ENCODE measurements at regions not wholly inside any gene's neighbourhood (a gene's known extent, or its start where the extent isn't known, plus 50 kb on each side); places are given as distances from the start of the nearest gene placed in this dataset.

DNA sequence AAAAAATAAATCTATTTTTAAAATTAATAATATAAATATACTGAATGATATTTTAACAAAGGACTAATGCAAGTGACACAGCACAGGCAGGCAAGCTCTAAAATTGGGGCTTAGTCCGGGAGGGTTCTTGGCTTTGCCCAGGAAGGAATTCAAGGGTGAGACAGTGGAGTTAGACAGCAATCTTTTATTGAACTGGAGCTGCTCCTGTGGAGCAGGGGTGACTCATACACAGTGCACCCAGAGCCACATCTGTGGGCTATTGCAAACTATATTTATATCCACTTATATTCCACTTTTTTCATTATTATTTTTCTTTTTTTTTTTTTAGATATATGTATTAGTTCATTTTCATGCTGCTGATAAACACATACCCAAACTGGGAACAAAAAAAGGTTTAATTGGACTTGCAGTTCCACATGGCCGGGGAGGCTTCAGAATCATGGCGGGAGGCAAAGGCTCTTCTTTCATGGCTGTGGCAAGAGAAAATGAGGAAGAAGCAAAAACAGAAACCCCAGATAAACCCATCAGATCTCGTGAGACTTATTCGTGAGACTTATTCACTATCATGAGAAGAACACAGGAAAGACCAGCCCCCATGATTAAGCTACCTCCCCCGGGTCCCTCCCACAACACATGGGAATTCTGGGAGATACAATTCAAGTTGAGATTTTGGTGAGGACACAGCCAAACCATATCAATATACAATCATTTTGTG, 437.1 kb downstream of the BCL11A start:
- TF ChIP-seq SIN3A (conservative IDR thresholded peaks at IDR 0.05 in 1 of 2, IDR thresholded peaks at IDR 0.05 in 1 of 2; ENCODE audit: low read depth in 1 of 2, low read length in 2 of 2) (no peak), RAD21 (IDR thresholded peaks at IDR 0.05 in 1 of 2, conservative IDR thresholded peaks at IDR 0.05 in 1 of 2; ENCODE audit: low read depth in 2 of 2, low read length in 2 of 2) (no peak), SIRT6 (IDR thresholded peaks at IDR 0.05; ENCODE audit: low read length) (no peak), CEBPB (IDR thresholded peaks at IDR 0.05; ENCODE audit: low read depth, low read length) (no peak), TEAD4 (IDR thresholded peaks at IDR 0.05; ENCODE audit: low read depth, low read length) (no peak), YY1 (IDR thresholded peaks at IDR 0.05; ENCODE audit: low read depth, low read length) (no peak), POLR2A (IDR thresholded peaks at IDR 0.05; ENCODE audit: control extremely low read depth in 1 of 2, low read depth in 2 of 2, low read length in 2 of 2) (no peak), SUZ12 (IDR thresholded peaks at IDR 0.05; ENCODE audit: low read length) (no peak), JUND (IDR thresholded peaks at IDR 0.05; ENCODE audit: low read length) (no peak)
- TF ChIP-seq, protein P1, sequence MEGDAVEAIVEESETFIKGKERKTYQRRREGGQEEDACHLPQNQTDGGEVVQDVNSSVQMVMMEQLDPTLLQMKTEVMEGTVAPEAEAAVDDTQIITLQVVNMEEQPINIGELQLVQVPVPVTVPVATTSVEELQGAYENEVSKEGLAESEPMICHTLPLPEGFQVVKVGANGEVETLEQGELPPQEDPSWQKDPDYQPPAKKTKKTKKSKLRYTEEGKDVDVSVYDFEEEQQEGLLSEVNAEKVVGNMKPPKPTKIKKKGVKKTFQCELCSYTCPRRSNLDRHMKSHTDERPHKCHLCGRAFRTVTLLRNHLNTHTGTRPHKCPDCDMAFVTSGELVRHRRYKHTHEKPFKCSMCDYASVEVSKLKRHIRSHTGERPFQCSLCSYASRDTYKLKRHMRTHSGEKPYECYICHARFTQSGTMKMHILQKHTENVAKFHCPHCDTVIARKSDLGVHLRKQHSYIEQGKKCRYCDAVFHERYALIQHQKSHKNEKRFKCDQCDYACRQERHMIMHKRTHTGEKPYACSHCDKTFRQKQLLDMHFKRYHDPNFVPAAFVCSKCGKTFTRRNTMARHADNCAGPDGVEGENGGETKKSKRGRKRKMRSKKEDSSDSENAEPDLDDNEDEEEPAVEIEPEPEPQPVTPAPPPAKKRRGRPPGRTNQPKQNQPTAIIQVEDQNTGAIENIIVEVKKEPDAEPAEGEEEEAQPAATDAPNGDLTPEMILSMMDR (IDR thresholded peaks at IDR 0.05; ENCODE audit: control extremely low read depth in 1 of 3, insufficient read depth in 1 of 3, low read depth in 1 of 3, low read length in 3 of 3) = no peak
- TF ChIP-seq, protein P2, sequence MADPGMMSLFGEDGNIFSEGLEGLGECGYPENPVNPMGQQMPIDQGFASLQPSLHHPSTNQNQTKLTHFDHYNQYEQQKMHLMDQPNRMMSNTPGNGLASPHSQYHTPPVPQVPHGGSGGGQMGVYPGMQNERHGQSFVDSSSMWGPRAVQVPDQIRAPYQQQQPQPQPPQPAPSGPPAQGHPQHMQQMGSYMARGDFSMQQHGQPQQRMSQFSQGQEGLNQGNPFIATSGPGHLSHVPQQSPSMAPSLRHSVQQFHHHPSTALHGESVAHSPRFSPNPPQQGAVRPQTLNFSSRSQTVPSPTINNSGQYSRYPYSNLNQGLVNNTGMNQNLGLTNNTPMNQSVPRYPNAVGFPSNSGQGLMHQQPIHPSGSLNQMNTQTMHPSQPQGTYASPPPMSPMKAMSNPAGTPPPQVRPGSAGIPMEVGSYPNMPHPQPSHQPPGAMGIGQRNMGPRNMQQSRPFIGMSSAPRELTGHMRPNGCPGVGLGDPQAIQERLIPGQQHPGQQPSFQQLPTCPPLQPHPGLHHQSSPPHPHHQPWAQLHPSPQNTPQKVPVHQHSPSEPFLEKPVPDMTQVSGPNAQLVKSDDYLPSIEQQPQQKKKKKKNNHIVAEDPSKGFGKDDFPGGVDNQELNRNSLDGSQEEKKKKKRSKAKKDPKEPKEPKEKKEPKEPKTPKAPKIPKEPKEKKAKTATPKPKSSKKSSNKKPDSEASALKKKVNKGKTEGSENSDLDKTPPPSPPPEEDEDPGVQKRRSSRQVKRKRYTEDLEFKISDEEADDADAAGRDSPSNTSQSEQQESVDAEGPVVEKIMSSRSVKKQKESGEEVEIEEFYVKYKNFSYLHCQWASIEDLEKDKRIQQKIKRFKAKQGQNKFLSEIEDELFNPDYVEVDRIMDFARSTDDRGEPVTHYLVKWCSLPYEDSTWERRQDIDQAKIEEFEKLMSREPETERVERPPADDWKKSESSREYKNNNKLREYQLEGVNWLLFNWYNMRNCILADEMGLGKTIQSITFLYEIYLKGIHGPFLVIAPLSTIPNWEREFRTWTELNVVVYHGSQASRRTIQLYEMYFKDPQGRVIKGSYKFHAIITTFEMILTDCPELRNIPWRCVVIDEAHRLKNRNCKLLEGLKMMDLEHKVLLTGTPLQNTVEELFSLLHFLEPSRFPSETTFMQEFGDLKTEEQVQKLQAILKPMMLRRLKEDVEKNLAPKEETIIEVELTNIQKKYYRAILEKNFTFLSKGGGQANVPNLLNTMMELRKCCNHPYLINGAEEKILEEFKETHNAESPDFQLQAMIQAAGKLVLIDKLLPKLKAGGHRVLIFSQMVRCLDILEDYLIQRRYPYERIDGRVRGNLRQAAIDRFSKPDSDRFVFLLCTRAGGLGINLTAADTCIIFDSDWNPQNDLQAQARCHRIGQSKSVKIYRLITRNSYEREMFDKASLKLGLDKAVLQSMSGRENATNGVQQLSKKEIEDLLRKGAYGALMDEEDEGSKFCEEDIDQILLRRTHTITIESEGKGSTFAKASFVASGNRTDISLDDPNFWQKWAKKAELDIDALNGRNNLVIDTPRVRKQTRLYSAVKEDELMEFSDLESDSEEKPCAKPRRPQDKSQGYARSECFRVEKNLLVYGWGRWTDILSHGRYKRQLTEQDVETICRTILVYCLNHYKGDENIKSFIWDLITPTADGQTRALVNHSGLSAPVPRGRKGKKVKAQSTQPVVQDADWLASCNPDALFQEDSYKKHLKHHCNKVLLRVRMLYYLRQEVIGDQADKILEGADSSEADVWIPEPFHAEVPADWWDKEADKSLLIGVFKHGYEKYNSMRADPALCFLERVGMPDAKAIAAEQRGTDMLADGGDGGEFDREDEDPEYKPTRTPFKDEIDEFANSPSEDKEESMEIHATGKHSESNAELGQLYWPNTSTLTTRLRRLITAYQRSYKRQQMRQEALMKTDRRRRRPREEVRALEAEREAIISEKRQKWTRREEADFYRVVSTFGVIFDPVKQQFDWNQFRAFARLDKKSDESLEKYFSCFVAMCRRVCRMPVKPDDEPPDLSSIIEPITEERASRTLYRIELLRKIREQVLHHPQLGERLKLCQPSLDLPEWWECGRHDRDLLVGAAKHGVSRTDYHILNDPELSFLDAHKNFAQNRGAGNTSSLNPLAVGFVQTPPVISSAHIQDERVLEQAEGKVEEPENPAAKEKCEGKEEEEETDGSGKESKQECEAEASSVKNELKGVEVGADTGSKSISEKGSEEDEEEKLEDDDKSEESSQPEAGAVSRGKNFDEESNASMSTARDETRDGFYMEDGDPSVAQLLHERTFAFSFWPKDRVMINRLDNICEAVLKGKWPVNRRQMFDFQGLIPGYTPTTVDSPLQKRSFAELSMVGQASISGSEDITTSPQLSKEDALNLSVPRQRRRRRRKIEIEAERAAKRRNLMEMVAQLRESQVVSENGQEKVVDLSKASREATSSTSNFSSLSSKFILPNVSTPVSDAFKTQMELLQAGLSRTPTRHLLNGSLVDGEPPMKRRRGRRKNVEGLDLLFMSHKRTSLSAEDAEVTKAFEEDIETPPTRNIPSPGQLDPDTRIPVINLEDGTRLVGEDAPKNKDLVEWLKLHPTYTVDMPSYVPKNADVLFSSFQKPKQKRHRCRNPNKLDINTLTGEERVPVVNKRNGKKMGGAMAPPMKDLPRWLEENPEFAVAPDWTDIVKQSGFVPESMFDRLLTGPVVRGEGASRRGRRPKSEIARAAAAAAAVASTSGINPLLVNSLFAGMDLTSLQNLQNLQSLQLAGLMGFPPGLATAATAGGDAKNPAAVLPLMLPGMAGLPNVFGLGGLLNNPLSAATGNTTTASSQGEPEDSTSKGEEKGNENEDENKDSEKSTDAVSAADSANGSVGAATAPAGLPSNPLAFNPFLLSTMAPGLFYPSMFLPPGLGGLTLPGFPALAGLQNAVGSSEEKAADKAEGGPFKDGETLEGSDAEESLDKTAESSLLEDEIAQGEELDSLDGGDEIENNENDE (IDR thresholded peaks at IDR 0.05; ENCODE audit: insufficient replicate concordance, low read length) = no peak
